Trophoblast cell (in vitro differentiated cells and primary cell): ENCODE measurements at regions not wholly inside any gene's neighbourhood (a gene's known extent, or its start where the extent isn't known, plus 50 kb on each side); places are given as distances from the start of the nearest gene placed in this dataset.
A peak's percentile ranks its signal among the peaks of the same experiment; 100 is the strongest.

Experiments used
- DNase-seq, 2 donors: peaks; one replicate each; pipeline ENCODE4 v3.0.0-alpha.2; 2016
- H2AFZ ChIP-seq: 2 replicates; pipeline ENCODE4 v1.6.1; 2013; ENCODE audit warnings: low read length, moderate library complexity, mild to moderate bottlenecking; ENCODE audit not compliant: insufficient read depth, poor library complexity
- H2AK5ac ChIP-seq: 2 replicates; pipeline ENCODE4 v1.6.1; 2013; ENCODE audit warnings: mild to moderate bottlenecking, low read length
- H2BK120ac ChIP-seq: 2 replicates; pipeline ENCODE4 v1.6.1; 2013; ENCODE audit warnings: low read length, mild to moderate bottlenecking, moderate library complexity; ENCODE audit not compliant: insufficient read depth, poor library complexity
- H2BK12ac ChIP-seq: 2 replicates; pipeline ENCODE4 v1.6.1; 2013; ENCODE audit warnings: mild to moderate bottlenecking, low read length, moderate library complexity
- H2BK5ac ChIP-seq: 2 replicates; pipeline ENCODE4 v1.6.1; 2013; ENCODE audit warnings: low read length, low read depth, moderate library complexity, mild to moderate bottlenecking; ENCODE audit not compliant: poor library complexity
- H3K14ac ChIP-seq: 2 replicates; pipeline ENCODE4 v1.6.1; 2013; ENCODE audit warnings: mild to moderate bottlenecking, low read length
- H3K18ac ChIP-seq: 2 replicates; pipeline ENCODE4 v1.6.1; 2013; ENCODE audit warnings: mild to moderate bottlenecking, low read length
- H3K23ac ChIP-seq: 2 replicates; pipeline ENCODE4 v1.6.1; 2013; ENCODE audit warnings: low read length
- H3K27ac ChIP-seq: 2 replicates; pipeline ENCODE4 v1.5.1; 2013; ENCODE audit warnings: low read depth, mild to moderate bottlenecking, inconsistent platforms, low read length, moderate library complexity
- H3K27me3 ChIP-seq: 2 replicates; pipeline ENCODE4 v1.6.1; 2013; ENCODE audit warnings: inconsistent platforms, mild to moderate bottlenecking, low read length, moderate library complexity; ENCODE audit not compliant: insufficient read depth
- H3K36me3 ChIP-seq, 2 experiments: 1 replicate in 1 of 2; 2 replicates in 1 of 2; pipeline ENCODE4 v1.6.1; 2013; ENCODE audit warnings: low read length in 2 of 2, mild to moderate bottlenecking in 2 of 2, moderate library complexity in 1 of 2; ENCODE audit not compliant: insufficient read depth in 2 of 2, control insufficient read depth in 1 of 2
- H3K4ac ChIP-seq: 2 replicates; pipeline ENCODE4 v1.6.1; 2013; ENCODE audit warnings: low read depth, mild to moderate bottlenecking, low read length, moderate library complexity
- H3K4me1 ChIP-seq, 2 experiments: 1 replicate in 1 of 2; 2 replicates in 1 of 2; pipeline ENCODE4 v1.6.1; 2013; ENCODE audit warnings: low read length in 2 of 2, mild to moderate bottlenecking in 2 of 2, moderate library complexity in 1 of 2; ENCODE audit not compliant: insufficient read depth in 2 of 2, control insufficient read depth in 1 of 2
- H3K4me2 ChIP-seq: 2 replicates; pipeline ENCODE4 v1.6.1; 2013; ENCODE audit warnings: inconsistent platforms, mild to moderate bottlenecking, low read length, moderate library complexity
- H3K4me3 ChIP-seq: 2 replicates; pipeline ENCODE4 v1.5.1; 2013; ENCODE audit warnings: mild to moderate bottlenecking, low read depth, low read length, inconsistent platforms
- H3K79me1 ChIP-seq: one replicate; pipeline ENCODE4 v1.6.1; 2013; ENCODE audit warnings: low read length
- H3K79me2 ChIP-seq: 2 replicates; pipeline ENCODE4 v1.6.1; 2013; ENCODE audit warnings: low read length, mild to moderate bottlenecking; ENCODE audit not compliant: control insufficient read depth, insufficient read depth, poor library complexity
- H3K9ac ChIP-seq: 2 replicates; pipeline ENCODE4 v1.6.1; 2013; ENCODE audit warnings: mild to moderate bottlenecking, low read length
- H3K9me3 ChIP-seq: 2 replicates; pipeline ENCODE4 v1.6.1; 2013; ENCODE audit warnings: low read depth, mild to moderate bottlenecking, control low read depth, inconsistent platforms, low read length; ENCODE audit not compliant: insufficient read depth
- H4K12ac ChIP-seq: 2 replicates; pipeline ENCODE4 v1.6.1; 2013; ENCODE audit warnings: low read depth, mild to moderate bottlenecking, low read length, moderate library complexity
- H4K8ac ChIP-seq: 2 replicates; pipeline ENCODE4 v1.6.1; 2013; ENCODE audit warnings: low read depth, mild to moderate bottlenecking, low read length, moderate library complexity
- H4K91ac ChIP-seq: one replicate; pipeline ENCODE4 v1.6.1; 2013; ENCODE audit warnings: low read depth, mild to moderate bottlenecking, low read length, moderate library complexity
- WGBS: extraction: QIAGEN DNeasy Blood & Tissue Kit; methylation state at CpG from one replicate; pipeline ENCODE4 v1.1.7; 2013; ENCODE audit warnings: missing lambda C conversion rate; ENCODE audit not compliant: insufficient read length, insufficient coverage; ENCODE audit errors: extremely low coverage; 5-methylcytosine and 5-hydroxymethylcytosine counted together

DNA sequence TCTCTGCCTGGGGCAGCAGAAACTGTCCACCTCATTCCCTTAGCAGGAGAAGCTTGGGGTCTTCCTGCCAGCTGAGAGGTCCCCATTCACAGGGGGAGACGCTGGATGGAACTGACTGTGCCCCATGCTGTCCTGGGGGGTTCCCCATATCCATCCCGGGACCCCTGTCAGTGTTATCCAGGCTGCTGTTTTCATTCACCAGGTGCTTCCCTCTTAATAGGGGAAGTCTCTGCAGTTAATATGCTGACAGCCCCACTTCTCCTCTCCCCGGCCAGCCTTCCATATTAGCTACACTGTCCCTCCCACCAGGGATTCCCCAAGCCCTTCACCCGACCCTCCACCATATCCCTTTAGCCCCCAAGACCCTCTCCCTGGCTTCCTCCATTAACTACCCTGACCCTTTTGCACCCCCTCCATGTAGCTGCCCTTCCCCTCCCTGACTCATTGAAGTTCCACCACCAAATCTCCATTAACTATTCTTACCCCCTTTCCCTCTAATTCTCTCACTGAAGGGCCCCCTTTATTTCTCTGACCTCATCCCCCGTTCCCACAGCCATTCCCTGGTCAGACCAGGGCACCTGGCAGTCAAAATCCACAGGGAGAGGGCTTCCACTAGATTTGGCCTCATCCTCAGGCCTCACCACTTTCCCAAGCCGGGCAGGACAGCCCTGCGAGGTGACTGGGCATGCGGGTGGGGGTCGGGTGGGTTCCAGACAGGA is 92.0 kb upstream of the PAX2 start:
- Histone ChIP-seq H3K79me2 (no peaks in the 10 kb centered on the region), H3K14ac (no peak overlapping the region), H3K4me3 (no peak overlapping the region), H2BK12ac (no peak overlapping the region), H2BK5ac (no peak overlapping the region), H3K27me3 (peaks cover 55% of the 10 kb centered on the region), H3K4ac (no peak overlapping the region), H3K9me3 (peaks cover 12% of the 10 kb centered on the region), H3K9ac (no peak overlapping the region), H3K18ac (no peak overlapping the region), H3K27ac (no peak overlapping the region), H3K79me1 (no peaks in the 10 kb centered on the region), H3K4me1 (peaks cover 2% of the 10 kb centered on the region in 2 experiments), H3K23ac (no peak overlapping the region), H3K36me3 (no peaks in the 10 kb centered on the region), H4K91ac (no peak overlapping the region), H4K8ac (no peak overlapping the region), H2AFZ (no peak overlapping the region), H4K12ac (no peak overlapping the region), H2BK120ac (no peak overlapping the region), H3K4me2 (no peak overlapping the region), H2AK5ac (no peak overlapping the region)
- no CpG with 5 or more reads among the region's 9 CpGs for WGBS
- no peak for DNase-seq

DNA sequence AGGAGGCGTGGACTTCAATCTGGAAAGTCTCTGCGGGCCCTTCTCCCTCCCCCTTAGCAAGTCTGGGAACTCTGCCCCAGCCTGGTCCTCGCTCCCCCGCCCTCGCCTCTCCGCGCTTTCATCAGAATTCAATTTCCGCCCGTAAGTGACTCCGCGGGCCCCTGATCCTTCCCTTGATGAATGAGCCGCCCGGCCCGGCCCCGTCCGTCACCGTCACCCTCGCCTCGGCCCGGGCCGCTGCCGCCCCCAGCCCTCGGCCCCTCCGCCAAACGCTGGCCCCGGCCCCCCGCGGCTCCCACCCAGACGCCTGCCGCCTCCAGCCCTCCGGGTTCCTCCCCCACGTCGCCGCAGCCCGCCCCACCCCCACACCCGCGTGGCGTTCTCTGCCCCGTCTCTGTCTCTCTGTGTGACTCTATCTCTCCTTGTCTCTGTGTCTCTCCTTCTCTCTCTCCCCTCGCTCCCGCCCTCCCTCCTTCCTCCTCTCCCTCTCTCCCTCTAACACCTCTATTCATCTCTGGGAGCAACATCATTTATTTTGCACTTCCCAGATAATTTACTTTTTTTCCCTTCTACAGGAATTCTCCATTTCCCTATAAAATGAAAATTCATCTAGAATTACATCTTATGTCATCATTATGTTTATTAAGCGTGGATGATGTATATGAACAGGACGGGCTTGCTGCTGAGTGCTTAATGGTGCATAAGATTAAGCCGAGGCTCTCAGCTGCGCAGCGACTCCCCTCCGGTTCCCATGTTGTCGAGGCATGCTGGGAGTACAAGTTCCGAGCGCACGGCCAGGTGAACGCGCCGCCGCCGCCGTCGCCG is 91.2 kb upstream of the PAX2 start:
- H3K4me2 ChIP-seq = peak overlapping the region; percentile 18
- WGBS = no CpG with 5 or more reads among the region's 59 CpGs
- H2BK120ac ChIP-seq = no peak overlapping the region
- no peaks in the 10 kb centered on the region for H3K79me1 ChIP-seq
- H3K4me1 ChIP-seq = peaks cover 2% of the 10 kb centered on the region in 2 experiments
- H3K23ac ChIP-seq = no peak overlapping the region
- H3K36me3 ChIP-seq = no peaks in the 10 kb centered on the region
- no peak overlapping the region for H3K9ac ChIP-seq
- no peaks in the 10 kb centered on the region for H3K79me2 ChIP-seq
- no peak overlapping the region for H4K12ac ChIP-seq
- no peak overlapping the region for H3K27ac ChIP-seq
- no peak overlapping the region for H3K14ac ChIP-seq
- no peak overlapping the region for H2AFZ ChIP-seq
- H3K4me3 ChIP-seq = no peak overlapping the region
- H2BK5ac ChIP-seq = no peak overlapping the region
- H4K91ac ChIP-seq = no peak overlapping the region
- H2BK12ac ChIP-seq = no peak overlapping the region
- no peak overlapping the region for H2AK5ac ChIP-seq
- H3K27me3 ChIP-seq = peaks cover 60% of the 10 kb centered on the region
- H3K18ac ChIP-seq = no peak overlapping the region
- H4K8ac ChIP-seq = no peak overlapping the region
- H3K4ac ChIP-seq = no peak overlapping the region
- peaks cover 12% of the 10 kb centered on the region for H3K9me3 ChIP-seq
- DNase-seq = no peak

DNA sequence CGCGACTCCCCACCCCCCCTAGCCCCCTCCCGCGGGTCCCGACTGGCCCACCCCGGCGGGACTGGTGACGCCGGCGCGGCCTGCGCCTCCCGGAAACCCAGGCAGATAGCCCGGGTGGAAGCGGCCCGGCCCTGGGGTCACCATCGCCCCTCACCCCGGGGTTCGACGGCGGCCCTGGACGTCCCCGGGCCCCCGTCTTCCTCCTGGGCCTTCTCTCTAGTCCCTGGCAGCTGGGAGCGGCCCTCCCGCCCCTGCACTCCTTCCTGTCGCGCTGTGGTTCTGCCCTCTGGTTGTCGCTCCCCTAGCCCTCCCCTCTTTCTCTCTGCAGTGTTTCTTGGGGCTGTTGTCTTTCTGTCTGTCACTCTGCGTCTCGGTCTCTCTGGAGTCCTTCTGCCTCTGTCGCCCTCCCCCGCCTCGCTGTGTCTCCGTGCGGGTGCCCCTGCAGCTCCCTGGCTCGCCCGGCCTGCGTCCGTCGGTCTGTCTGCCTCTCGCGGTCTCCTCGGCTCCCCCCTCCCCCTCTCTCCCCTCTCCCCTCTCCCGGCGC is 90.5 kb upstream of the PAX2 start:
- no peak overlapping the region for H4K8ac ChIP-seq
- H2AK5ac ChIP-seq = no peak overlapping the region
- no peak overlapping the region for H3K18ac ChIP-seq
- H2AFZ ChIP-seq = no peak overlapping the region
- peaks cover 2% of the 10 kb centered on the region in 2 experiments for H3K4me1 ChIP-seq
- H2BK5ac ChIP-seq = no peak overlapping the region
- H3K23ac ChIP-seq = no peak overlapping the region
- H3K9me3 ChIP-seq = peaks cover 12% of the 10 kb centered on the region
- no peak overlapping the region for H4K12ac ChIP-seq
- H3K4ac ChIP-seq = no peak overlapping the region
- no peak overlapping the region for H3K27ac ChIP-seq
- H2BK120ac ChIP-seq = no peak overlapping the region
- no peak overlapping the region for H4K91ac ChIP-seq
- peak overlapping the region; percentile 18 for H3K4me2 ChIP-seq
- no peaks in the 10 kb centered on the region for H3K79me1 ChIP-seq
- no peak overlapping the region for H3K9ac ChIP-seq
- no peak overlapping the region for H3K14ac ChIP-seq
- DNase-seq = no peak
- peaks cover 67% of the 10 kb centered on the region for H3K27me3 ChIP-seq
- H3K4me3 ChIP-seq = no peak overlapping the region
- WGBS = no CpG with 5 or more reads among the region's 46 CpGs
- H2BK12ac ChIP-seq = no peak overlapping the region
- no peaks in the 10 kb centered on the region for H3K36me3 ChIP-seq
- no peaks in the 10 kb centered on the region for H3K79me2 ChIP-seq

DNA sequence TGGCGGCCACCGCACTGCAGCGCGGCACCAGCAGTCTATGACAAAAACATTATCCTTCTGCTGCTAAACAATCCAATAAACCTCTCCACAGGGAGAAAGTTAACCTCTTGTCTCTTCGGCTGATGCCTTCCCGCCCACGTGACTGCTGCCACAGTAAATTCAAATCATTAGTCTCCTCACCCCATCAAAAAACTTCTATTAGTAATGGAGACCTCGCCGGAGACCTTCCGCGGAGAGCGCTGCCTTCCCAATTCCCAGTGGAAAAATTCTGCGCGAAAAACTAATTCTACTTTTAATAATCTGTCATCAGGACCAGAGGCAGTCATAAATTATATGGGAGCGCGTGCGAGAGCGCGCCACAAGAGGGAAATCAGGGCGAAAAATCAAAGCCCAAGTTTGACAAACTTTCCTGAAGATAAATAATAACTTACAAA is 90.0 kb upstream of the PAX2 start:
- Histone ChIP-seq H3K14ac (no peak overlapping the region), H3K4me2 (no peak overlapping the region), H3K4me1 (peaks cover 2% of the 10 kb centered on the region in 2 experiments), H3K4me3 (no peak overlapping the region), H3K18ac (no peak overlapping the region), H4K91ac (no peak overlapping the region), H3K9me3 (peaks cover 12% of the 10 kb centered on the region), H3K79me1 (no peaks in the 10 kb centered on the region), H4K12ac (no peak overlapping the region), H4K8ac (no peak overlapping the region), H3K27ac (no peak overlapping the region), H3K9ac (no peak overlapping the region), H3K79me2 (no peaks in the 10 kb centered on the region), H2AFZ (no peak overlapping the region), H3K4ac (no peak overlapping the region), H2AK5ac (no peak overlapping the region), H2BK120ac (no peak overlapping the region), H3K27me3 (peaks cover 71% of the 10 kb centered on the region), H3K23ac (no peak overlapping the region), H2BK12ac (no peak overlapping the region), H3K36me3 (no peaks in the 10 kb centered on the region), H2BK5ac (no peak overlapping the region)
- no CpG with 5 or more reads among the region's 20 CpGs for WGBS
- no peak for DNase-seq
